Endothelial cell of umbilical vein (primary cell): ENCODE measurements at regions not wholly inside any gene's neighbourhood (a gene's known extent, or its start where the extent isn't known, plus 50 kb on each side); places are given as distances from the start of the nearest gene placed in this dataset.

Experiments used
- CTCF ChIP-seq, 2 donors: IDR thresholded peaks; 1 replicate in 1 of 2; 2 replicates in 1 of 2; pipeline ENCODE4 v1.5.1; 2011; ENCODE audit warnings: low read length in 2 of 2, mild to moderate bottlenecking in 2 of 2, moderate library complexity in 2 of 2, control low read depth in 1 of 2, inconsistent platforms in 1 of 2, low read depth in 1 of 2; ENCODE audit not compliant: insufficient read depth in 1 of 2; ENCODE audit errors: extremely low read depth in 1 of 2
- EZH2 ChIP-seq: IDR thresholded peaks from 2 replicates; pipeline ENCODE4 v1.6.1; 2012; ENCODE audit warnings: borderline replicate concordance, low read depth, mild to moderate bottlenecking, moderate library complexity, low read length, inconsistent platforms; ENCODE audit not compliant: severe bottlenecking
- FOS ChIP-seq: IDR thresholded peaks from 2 replicates; pipeline ENCODE4 v1.6.1; 2011; ENCODE audit warnings: mild to moderate bottlenecking, low read length, moderate library complexity, borderline replicate concordance; ENCODE audit not compliant: insufficient read depth
- GATA2 ChIP-seq: IDR thresholded peaks from 2 replicates; pipeline ENCODE4 v1.7.0; 2011; ENCODE audit warnings: low read depth, mild to moderate bottlenecking, moderate library complexity, mixed read lengths, low read length; ENCODE audit not compliant: insufficient read length, insufficient read depth
- JUN ChIP-seq: IDR thresholded peaks from 2 replicates; pipeline ENCODE4 v1.6.1; 2011; ENCODE audit warnings: borderline replicate concordance, low read depth; ENCODE audit not compliant: insufficient read length, insufficient read depth
- MAX ChIP-seq: IDR thresholded peaks from 2 replicates; pipeline ENCODE4 v1.6.1; 2011; ENCODE audit not compliant: insufficient read depth, insufficient read length
- MYC ChIP-seq: IDR thresholded peaks from one replicate; pipeline ENCODE4 v1.6.1; 2011; ENCODE audit warnings: mild to moderate bottlenecking, low read depth, low read length
- POLR2A ChIP-seq: IDR thresholded peaks from 2 replicates; pipeline ENCODE4 v1.6.1; 2012; ENCODE audit warnings: low read depth, mild to moderate bottlenecking, control low read depth, low read length
- POLR2AphosphoS5 ChIP-seq: IDR thresholded peaks from 2 replicates; pipeline ENCODE4 v1.6.1; 2012; ENCODE audit warnings: low read depth, mild to moderate bottlenecking, control low read depth, low read length, moderate library complexity; ENCODE audit not compliant: insufficient read depth

GRCh38 chr4:168021666-168022065, 70.7 kb upstream of the ANXA10 start:
- TF ChIP-seq CTCF (IDR thresholded peaks at IDR 0.05; ENCODE audit: extremely low read depth in 1 of 2, insufficient read depth in 1 of 2, low read depth in 1 of 2, low read length in 2 of 2) (no peak), MYC (no peak), POLR2A (no peak), GATA2 (no peak), POLR2AphosphoS5 (no peak), EZH2 (no peak), MAX (no peak), JUN (no peak), FOS (no peak)
